ENCODE measurements at regions not wholly inside any gene's neighbourhood (a gene's known extent, or its start where the extent isn't known, plus 50 kb on each side); places are given as distances from the start of the nearest gene placed in this dataset.

- TF ChIP-seq CTCF (IDR thresholded peaks at IDR 0.05; ENCODE audit: low read depth, low read length, missing input control) (no peak), GABPA (IDR thresholded peaks at IDR 0.05 in 1 of 2, conservative IDR thresholded peaks at IDR 0.05 in 1 of 2) (no peak)
These were observed 1657.0 kb upstream of the PRR20A start for GRCh38 chr13:55483626-55484158.
